ENCODE measurements at regions not wholly inside any gene's neighbourhood (a gene's known extent, or its start where the extent isn't known, plus 50 kb on each side); places are given as distances from the start of the nearest gene placed in this dataset.

- no peak for TF ChIP-seq GLIS3 (CRISPR knock-in tag; IDR thresholded peaks at IDR 0.05)
- TF ChIP-seq TCF4 (CRISPR knock-in tag; IDR thresholded peaks at IDR 0.05; ENCODE audit: borderline replicate concordance): no peak
- no peak for TF ChIP-seq ARNTL (CRISPR knock-in tag; IDR thresholded peaks at IDR 0.05; ENCODE audit: borderline replicate concordance, low read depth)
- TF ChIP-seq CSDC2 (CRISPR knock-in tag; IDR thresholded peaks at IDR 0.05): no peak
- no peak for TF ChIP-seq PATZ1 (CRISPR knock-in tag; IDR thresholded peaks at IDR 0.05; ENCODE audit: borderline replicate concordance)
- no peak for TF ChIP-seq ZC3H10 (CRISPR knock-in tag; IDR thresholded peaks at IDR 0.05)
- no peak for TF ChIP-seq RARB (CRISPR knock-in tag; IDR thresholded peaks at IDR 0.05)
- TF ChIP-seq CREB5 (CRISPR knock-in tag; IDR thresholded peaks at IDR 0.05; ENCODE audit: low read depth): no peak
Observed at GRCh38 chr20:50355590-50356524, 154.3 kb upstream of the PTPN1 start.

All from SK-N-SH treated with all-trans-retinoic acid at 6 μM for 48 hours (cell line).